ENCODE measurements at regions not wholly inside any gene's neighbourhood (a gene's known extent, or its start where the extent isn't known, plus 50 kb on each side); places are given as distances from the start of the nearest gene placed in this dataset.
A peak's percentile ranks its signal among the peaks of the same experiment; 100 is the strongest.

DNA sequence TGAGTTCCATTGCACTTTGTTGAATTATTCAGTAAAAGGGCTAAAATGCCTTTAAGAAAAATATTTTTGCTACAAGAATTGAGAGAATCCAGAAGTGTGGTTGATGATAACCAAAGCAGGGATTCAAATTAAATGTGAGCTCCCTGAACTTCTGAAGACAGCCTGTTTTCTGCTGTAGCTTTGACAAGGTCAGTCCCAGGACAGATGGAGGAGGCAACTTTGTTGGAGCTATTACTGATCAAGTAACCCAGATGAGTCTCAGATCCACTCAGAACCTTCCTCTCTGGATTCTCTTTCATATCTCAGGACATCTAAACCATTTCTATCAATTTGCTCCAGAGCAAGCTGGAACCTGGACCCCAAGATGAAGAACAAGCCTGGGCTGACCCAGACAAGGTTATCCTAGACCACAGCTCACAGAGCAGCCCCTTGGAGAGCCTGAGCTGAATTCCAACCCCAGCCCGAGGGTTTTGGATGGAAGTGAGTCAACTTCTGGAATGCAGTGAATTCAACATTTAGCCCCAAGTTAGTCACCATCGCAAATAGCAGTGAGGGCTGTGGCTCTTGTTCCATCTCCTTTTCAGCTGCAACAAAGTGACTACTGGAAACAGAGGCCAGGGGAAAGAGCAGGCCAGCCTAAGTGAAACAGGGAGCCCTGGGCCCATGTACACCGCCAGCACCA is 137.8 kb upstream of the TSC22D1 start:
- WGBS (ENCODE audit: missing lambda C conversion rate): 17% methylated on average over 3 of the region's 3 CpGs
- H3K4me3 ChIP-seq: no peak overlapping the region
- ATAC-seq: peak; percentile 86 to 96
- H3K4me2 ChIP-seq: peak overlapping the region; percentile 63
- H3K9me3 ChIP-seq: no peaks in the 10 kb centered on the region
- peak; percentile 50 to 76 for DNase-seq (ENCODE audit: low read depth in 1 of 2, low spot score in 1 of 2)
- ChIA-PET CTCF (interaction anchor here (0.8 to 1.4 kb wide), 2 partner anchors 23 to 64 kb away, joined by 3 read pairs; no protein-coding TSS in a partner anchor), POLR2A (interaction anchor here (0.6 to 1.3 kb wide), 3 partner anchors 17 to 102 kb away, joined by 3 to 5 read pairs (median 5); no protein-coding TSS in a partner anchor)
- peak overlapping the region; percentile 83 to 92 for H3K27ac ChIP-seq
- no peak for FAIRE-seq
- peaks cover 41% of the 10 kb centered on the region for H3K4me1 ChIP-seq
- TF ChIP-seq, protein P1, sequence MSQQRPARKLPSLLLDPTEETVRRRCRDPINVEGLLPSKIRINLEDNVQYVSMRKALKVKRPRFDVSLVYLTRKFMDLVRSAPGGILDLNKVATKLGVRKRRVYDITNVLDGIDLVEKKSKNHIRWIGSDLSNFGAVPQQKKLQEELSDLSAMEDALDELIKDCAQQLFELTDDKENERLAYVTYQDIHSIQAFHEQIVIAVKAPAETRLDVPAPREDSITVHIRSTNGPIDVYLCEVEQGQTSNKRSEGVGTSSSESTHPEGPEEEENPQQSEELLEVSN (IDR thresholded peaks at IDR 0.05; ENCODE audit: borderline replicate concordance, low read depth): no peak
- TF ChIP-seq RNF2 (IDR thresholded peaks at IDR 0.05; ENCODE audit: borderline replicate concordance, low read depth) (no peak), EP300 (IDR thresholded peaks at IDR 0.05) (peak; percentile 28 to 63; a peak in 2 of 5 replicates), RCOR1 (IDR thresholded peaks at IDR 0.05; ENCODE audit: low read depth, low read length) (no peak), GATA3 (IDR thresholded peaks at IDR 0.05; ENCODE audit: borderline replicate concordance) (peak; percentile 60; the same call in 1 of the 2 replicates), RAD21 (conservative IDR thresholded peaks at IDR 0.05 in 1 of 2, IDR thresholded peaks at IDR 0.05 in 1 of 2) (0 out of 5 replicates have a peak, but pooled peaks have one; percentile 2 to 20), NPAS2 (CRISPR knock-in tag; IDR thresholded peaks at IDR 0.05; ENCODE audit: borderline replicate concordance) (no peak), HOXB13 (CRISPR knock-in tag; IDR thresholded peaks at IDR 0.05; ENCODE audit: low read depth) (0 out of 2 replicates have a peak, but pooled peaks have one; percentile 35), RARB (CRISPR knock-in tag; IDR thresholded peaks at IDR 0.05) (no peak), SMC3 (IDR thresholded peaks at IDR 0.05) (peak; percentile 36; the same call in 2 of the 3 replicates), ZNF302 (CRISPR knock-in tag; IDR thresholded peaks at IDR 0.05) (no peak), JUNB (IDR thresholded peaks at IDR 0.05) (peak; percentile 53), MAZ (IDR thresholded peaks at IDR 0.05; ENCODE audit: borderline replicate concordance, low read depth, low read length) (no peak), KDM5A (IDR thresholded peaks at IDR 0.05) (no peak), FOXS1 (CRISPR knock-in tag; IDR thresholded peaks at IDR 0.05) (no peak; the same call in 1 of the 2 replicates), EHF (CRISPR knock-in tag; IDR thresholded peaks at IDR 0.05) (no peak), CBX8 (IDR thresholded peaks at IDR 0.05) (no peak), JUN (IDR thresholded peaks at IDR 0.05) (peak in 1 of 2 experiments; percentile 55; a peak in 1 of 5 replicates), CHD2 (IDR thresholded peaks at IDR 0.05; ENCODE audit: low read length, partially characterized antibody) (no peak), HDAC2 (IDR thresholded peaks at IDR 0.05) (no peak), KDM1A (IDR thresholded peaks at IDR 0.05; ENCODE audit: low read depth) (no peak), CHD4 (IDR thresholded peaks at IDR 0.05; ENCODE audit: borderline replicate concordance) (no peak), ESRRA (IDR thresholded peaks at IDR 0.05; ENCODE audit: borderline replicate concordance, low read length) (no peak), MYC (IDR thresholded peaks at IDR 0.05; ENCODE audit: borderline replicate concordance, low read length) (no peak), NFE2L2 (conservative IDR thresholded peaks at IDR 0.05; ENCODE audit: low read length) (no peak), TP53 (CRISPR knock-in tag; IDR thresholded peaks at IDR 0.05) (no peak), POLR2A (IDR thresholded peaks at IDR 0.05; ENCODE audit: low read length) (no peak), HEYL (CRISPR knock-in tag; IDR thresholded peaks at IDR 0.05) (no peak), NR3C1 (IDR thresholded peaks at IDR 0.05) (no peak)
- TF ChIP-seq, protein P2, sequence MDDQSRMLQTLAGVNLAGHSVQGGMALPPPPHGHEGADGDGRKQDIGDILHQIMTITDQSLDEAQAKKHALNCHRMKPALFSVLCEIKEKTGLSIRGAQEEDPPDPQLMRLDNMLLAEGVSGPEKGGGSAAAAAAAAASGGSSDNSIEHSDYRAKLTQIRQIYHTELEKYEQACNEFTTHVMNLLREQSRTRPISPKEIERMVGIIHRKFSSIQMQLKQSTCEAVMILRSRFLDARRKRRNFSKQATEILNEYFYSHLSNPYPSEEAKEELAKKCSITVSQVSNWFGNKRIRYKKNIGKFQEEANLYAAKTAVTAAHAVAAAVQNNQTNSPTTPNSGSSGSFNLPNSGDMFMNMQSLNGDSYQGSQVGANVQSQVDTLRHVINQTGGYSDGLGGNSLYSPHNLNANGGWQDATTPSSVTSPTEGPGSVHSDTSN (IDR thresholded peaks at IDR 0.05): no peak
- TF ChIP-seq, protein P3, sequence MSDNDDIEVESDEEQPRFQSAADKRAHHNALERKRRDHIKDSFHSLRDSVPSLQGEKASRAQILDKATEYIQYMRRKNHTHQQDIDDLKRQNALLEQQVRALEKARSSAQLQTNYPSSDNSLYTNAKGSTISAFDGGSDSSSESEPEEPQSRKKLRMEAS (IDR thresholded peaks at IDR 0.05): no peak; the same call in 1 of the 2 replicates
- TF ChIP-seq, protein P4, sequence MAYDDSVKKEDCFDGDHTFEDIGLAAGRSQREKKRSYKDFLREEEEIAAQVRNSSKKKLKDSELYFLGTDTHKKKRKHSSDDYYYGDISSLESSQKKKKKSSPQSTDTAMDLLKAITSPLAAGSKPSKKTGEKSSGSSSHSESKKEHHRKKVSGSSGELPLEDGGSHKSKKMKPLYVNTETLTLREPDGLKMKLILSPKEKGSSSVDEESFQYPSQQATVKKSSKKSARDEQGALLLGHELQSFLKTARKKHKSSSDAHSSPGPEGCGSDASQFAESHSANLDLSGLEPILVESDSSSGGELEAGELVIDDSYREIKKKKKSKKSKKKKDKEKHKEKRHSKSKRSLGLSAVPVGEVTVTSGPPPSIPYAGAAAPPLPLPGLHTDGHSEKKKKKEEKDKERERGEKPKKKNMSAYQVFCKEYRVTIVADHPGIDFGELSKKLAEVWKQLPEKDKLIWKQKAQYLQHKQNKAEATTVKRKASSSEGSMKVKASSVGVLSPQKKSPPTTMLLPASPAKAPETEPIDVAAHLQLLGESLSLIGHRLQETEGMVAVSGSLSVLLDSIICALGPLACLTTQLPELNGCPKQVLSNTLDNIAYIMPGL (CRISPR knock-in tag; IDR thresholded peaks at IDR 0.05; ENCODE audit: borderline replicate concordance): no peak
- TF ChIP-seq, protein P5, sequence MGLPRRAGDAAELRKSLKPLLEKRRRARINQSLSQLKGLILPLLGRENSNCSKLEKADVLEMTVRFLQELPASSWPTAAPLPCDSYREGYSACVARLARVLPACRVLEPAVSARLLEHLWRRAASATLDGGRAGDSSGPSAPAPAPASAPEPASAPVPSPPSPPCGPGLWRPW (IDR thresholded peaks at IDR 0.05): no peak
- TF ChIP-seq, protein P6, sequence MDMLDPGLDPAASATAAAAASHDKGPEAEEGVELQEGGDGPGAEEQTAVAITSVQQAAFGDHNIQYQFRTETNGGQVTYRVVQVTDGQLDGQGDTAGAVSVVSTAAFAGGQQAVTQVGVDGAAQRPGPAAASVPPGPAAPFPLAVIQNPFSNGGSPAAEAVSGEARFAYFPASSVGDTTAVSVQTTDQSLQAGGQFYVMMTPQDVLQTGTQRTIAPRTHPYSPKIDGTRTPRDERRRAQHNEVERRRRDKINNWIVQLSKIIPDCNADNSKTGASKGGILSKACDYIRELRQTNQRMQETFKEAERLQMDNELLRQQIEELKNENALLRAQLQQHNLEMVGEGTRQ (IDR thresholded peaks at IDR 0.05): no peak
- TF ChIP-seq, protein P7, sequence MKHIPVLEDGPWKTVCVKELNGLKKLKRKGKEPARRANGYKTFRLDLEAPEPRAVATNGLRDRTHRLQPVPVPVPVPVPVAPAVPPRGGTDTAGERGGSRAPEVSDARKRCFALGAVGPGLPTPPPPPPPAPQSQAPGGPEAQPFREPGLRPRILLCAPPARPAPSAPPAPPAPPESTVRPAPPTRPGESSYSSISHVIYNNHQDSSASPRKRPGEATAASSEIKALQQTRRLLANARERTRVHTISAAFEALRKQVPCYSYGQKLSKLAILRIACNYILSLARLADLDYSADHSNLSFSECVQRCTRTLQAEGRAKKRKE (CRISPR knock-in tag; IDR thresholded peaks at IDR 0.05; ENCODE audit: low read depth): 0 out of 2 replicates have a peak, but pooled peaks have one; percentile 34
- TF ChIP-seq, protein P8, sequence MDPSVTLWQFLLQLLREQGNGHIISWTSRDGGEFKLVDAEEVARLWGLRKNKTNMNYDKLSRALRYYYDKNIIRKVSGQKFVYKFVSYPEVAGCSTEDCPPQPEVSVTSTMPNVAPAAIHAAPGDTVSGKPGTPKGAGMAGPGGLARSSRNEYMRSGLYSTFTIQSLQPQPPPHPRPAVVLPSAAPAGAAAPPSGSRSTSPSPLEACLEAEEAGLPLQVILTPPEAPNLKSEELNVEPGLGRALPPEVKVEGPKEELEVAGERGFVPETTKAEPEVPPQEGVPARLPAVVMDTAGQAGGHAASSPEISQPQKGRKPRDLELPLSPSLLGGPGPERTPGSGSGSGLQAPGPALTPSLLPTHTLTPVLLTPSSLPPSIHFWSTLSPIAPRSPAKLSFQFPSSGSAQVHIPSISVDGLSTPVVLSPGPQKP (IDR thresholded peaks at IDR 0.05; ENCODE audit: low read depth, low read length): no peak
